GM18505 (cell line): ENCODE measurements at regions not wholly inside any gene's neighbourhood (a gene's known extent, or its start where the extent isn't known, plus 50 kb on each side); places are given as distances from the start of the nearest gene placed in this dataset.

Source experiments
- ATAC-seq: cut with Tn5 transposase; IDR thresholded peaks from one replicate; pipeline ENCODE4 v1.9.1; 2021; ENCODE audit not compliant: unreplicated experiment
- POLR2A ChIP-seq: IDR thresholded peaks from 4 replicates; pipeline ENCODE4 v1.6.1; 2011; ENCODE audit warnings: borderline replicate concordance; ENCODE audit not compliant: insufficient read depth, insufficient read length; ENCODE audit errors: extremely low read depth

DNA sequence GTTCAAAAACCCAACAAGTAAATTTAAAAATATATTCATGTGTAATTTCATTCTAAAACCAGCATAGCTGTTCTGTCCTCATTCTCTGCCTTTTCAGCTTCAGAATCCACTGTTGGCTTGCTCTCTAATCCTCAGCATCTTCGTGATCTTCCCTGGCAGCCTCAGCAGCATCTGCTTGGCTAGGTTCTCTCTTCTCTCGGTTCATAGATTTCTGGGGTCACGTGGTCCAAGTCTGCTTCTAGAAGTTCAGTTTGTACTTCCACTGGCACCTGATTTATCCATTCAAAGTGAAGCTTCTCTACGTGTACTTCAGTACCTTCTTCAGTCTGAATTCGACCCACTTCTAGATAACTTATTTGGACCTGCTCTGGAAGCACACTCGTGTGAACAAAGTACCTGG is 245.7 kb downstream of the EPM2A start:
- no peak for TF ChIP-seq POLR2A
- no peak for ATAC-seq

DNA sequence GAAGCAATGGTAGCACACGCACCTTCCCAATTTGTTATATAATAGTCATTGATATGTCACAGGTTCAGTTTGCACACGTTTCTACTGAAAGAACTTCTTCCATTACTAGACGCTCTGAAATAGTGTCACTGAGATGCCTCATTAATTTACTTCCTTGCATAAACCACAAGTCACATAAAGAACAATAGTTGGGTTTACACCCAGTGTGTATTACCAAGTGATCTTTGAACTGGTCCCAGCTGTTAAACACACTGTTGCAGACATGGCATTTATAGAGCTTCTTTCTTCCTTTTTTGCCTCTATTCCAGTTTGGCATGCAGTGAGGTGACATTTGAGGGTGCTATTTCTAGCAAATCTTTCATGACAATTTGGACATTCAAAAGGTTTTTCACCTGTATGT is 245.3 kb downstream of the EPM2A start:
- ATAC-seq = no peak
- no peak for TF ChIP-seq POLR2A

DNA sequence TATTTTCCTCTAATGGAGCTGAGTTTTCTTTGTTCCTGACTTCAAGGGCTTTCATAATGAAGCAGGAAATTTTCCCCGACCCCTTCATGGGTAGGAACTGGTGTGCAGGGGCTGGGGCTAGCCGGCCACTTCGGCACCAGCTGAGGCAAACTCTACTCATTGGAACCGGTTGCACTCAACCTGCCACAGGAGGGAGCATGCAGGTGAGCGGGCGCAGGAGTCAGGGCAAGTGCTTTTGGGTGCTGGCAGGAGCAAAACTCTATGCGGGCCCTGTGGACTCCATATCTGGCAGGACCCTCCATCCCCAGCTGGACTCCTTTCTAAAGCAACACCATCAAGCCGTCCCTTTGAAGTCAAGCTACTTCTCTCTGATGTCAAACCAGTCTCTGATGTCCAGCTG is 244.2 kb downstream of the EPM2A start:
- TF ChIP-seq POLR2A = no peak

DNA sequence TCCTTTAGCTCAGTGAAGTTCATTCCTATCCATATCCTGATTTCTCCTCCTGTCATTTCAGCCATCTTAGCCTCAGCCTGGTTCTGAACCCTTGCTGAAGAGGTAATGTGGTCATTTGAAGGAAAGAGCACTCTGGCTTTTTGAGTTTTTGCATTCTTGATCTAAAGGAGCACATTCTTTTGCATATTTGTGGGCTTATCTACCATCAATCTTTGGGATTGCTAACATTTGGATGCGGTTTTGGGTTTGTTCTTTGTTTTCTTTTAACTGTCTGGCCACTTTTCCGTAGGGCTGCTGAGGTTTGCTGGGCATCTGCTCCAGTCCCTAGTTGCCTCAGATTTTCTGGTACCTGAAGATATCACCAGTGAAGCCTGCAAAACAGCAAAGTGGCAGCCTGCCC is 238.3 kb downstream of the EPM2A start:
- no peak for ATAC-seq
- TF ChIP-seq POLR2A = no peak

More for the DNA sequence above, 244.2 kb downstream of the EPM2A start:
- no peak for ATAC-seq

DNA sequence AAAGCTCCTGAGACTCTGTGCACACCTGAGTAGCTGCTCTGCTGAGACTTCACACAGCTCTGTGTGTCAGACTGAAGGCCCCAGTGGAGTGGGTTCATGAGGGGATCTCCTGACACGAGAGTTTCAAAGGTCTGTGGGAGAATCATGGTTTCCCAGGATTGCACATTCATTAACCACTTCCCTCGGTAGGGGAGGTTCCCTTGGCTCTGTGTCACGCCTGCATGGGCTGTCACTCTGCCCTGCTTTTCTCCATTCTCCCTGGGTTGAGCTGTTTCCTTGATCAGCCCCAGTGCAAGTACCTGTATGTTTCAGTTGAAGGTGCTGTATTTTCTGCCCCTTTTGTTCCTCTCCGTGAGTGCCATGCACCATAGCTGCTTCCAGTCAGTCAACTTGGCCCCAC is 236.9 kb downstream of the EPM2A start:
- no peak for TF ChIP-seq POLR2A
- ATAC-seq = no peak

DNA sequence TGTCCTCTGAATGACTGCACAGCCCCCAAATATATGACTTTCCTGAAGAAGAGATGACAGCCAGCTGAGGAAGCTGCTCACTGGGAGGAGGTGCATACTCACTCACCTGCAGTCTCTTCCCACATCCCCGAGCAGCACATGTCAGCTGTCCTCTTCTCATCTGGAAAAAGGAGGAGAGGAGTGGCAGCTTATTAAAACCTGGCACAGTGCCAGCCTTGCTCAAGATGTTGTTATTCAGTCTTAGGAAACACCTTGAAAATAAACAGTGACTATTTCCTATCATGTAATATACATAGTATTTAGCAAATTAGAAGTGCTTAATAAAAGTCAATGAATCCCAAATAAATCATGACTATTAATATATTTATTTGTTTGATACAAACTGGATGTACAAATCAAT is 232.9 kb downstream of the EPM2A start:
- no peak for TF ChIP-seq POLR2A
- no peak for ATAC-seq

DNA sequence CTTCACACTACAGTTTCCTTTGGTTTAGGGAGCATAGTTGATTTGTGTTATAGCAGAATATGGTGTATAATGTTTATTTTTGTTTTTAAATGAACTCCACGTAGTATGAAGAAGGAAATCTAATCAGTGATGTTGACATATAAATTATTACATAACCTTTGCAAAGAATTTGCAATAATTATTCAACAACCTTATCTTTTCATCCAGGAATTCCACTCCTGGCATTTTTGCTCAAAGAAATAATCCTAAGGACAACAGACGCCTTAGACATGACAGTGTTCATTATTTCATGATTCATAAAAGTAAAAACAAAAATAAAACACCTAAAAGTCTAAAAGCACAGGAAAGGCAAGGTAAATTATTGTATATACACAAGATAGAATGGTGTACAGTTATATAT is 229.2 kb downstream of the EPM2A start:
- no peak for ATAC-seq
- no peak for TF ChIP-seq POLR2A

DNA sequence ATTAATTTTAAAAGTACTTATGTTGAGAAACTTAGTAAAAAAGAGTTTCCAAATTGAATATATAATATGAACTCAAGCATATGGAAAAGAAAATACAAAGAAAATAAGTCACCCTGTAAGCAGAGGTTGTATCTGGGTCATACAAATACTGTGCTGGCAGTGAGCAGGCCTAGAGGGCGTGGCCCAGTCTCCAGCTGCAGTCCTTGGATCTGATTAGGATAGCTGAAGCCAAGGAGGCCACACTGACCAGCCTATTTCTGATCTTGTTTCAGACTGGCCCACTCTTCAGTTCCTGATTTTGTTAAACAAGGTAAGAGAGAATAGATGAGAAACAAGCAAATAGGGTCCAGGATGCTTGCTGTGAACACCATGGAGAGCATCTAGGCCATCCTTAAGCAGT is 228.8 kb downstream of the EPM2A start:
- no peak for ATAC-seq
- TF ChIP-seq POLR2A = no peak

DNA sequence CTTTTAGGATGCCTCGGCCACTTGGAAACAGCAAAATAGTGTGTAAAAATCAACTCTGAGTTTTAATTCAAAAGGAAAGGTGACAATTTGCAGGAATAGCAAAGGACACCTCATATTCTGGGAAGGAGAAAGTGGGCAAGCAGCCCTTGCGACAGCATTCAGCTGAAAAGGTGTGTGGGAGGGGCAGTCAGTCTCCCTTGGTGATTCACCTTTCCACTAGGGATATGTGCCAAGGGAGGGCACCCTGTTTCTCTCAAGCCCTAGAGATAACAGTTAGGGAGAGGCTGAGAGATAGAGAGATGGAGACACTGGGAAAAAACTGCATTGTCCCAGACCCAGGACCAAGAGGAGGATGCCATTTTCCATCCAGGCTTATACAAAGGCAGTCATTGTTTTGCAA is 228.1 kb downstream of the EPM2A start:
- TF ChIP-seq POLR2A = no peak
- ATAC-seq = no peak

DNA sequence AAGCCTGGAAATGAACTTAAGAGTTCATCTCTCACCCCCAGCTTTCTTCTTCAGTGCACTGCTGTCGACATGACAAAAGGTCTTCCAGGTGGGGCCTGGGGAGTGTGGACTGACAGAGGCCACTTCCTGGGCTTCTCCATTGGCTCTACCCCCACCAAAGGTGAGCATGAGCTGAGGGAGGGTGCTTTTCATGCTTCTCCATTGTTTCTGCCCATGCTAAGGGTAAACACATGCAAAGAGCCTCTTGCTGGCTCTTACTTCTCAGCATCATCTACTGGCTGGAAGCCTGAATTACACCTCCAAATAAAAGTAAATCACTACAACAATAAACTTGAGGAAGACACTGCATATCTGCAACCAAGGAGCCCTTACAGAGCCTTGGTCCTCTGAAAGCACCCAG is 227.2 kb downstream of the EPM2A start:
- ATAC-seq = no peak
- no peak for TF ChIP-seq POLR2A

DNA sequence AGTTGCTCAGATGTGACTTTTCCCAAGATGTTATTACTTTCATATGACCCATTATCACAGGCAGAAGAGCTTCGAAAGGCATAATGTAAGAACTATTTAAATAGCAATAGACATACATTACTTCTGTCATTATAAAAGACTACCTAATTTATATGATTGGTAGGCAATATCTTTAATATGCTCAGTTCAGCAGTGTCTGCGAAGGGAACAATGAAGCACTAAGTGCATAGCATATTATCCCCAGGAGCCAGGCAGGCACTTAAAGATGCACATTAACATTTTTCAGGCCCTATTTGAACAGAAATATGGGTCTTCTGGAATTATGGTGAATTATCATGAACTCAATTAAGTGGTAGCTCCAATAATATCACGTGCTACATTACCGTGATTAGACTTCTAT is 217.8 kb downstream of the EPM2A start:
- no peak for ATAC-seq
- no peak for TF ChIP-seq POLR2A

DNA sequence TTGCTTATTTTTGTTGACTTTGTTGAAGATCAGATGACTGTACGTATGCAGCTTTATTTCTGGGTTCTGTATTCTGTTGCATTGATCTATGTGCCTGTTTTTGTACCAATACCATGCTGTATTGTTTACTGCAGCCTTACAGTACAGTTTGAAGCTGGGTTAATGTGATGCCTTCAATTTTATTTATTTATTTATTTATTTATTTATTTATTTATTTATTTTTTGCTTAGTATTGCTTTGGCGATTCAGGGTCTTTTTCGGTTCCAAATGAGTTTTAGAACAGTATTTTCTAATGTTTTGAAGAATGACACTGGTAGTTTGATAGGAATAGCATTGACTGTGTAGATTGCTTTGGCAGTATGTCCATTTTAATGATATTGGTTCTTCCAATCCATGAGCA is 210.3 kb downstream of the EPM2A start:
- TF ChIP-seq POLR2A = no peak
- ATAC-seq = no peak

DNA sequence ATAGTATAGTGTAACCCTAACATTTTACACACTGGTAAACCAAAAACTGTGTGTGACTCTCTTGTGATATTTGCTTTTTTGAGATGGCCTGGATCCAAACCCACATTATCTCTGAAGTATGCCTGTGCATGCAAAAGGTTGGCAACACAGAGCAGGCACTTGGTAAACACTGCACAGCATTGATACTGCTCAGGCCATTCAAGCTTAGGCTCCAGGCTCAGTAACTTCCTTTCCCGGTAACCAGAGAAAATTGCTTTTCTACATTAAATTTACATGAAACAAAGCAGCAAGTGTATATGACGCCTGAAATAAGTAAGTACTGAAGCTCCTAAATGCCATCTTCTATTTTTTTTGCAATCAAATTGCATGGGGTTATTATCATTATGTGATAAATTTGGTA is 205.7 kb downstream of the EPM2A start:
- TF ChIP-seq POLR2A = no peak
- ATAC-seq = no peak

DNA sequence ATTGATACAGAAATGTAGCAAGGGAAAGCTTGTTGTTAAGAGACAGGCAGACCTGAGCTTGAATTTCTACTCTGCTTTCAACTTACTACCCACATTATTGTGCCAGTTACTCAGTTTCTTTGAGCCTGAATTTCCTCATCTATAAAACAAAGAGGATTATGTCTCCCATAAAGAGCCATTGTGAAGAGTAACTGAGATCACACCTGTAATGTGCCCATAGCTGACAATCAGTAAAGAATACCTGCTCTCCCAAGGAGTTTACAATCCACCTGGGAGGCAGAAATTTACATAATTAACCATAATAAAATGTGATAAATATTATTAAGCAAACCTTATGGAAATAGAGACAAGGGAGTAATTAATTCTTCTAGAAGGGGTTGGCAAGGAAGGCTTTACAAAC is 204.9 kb downstream of the EPM2A start:
- TF ChIP-seq POLR2A = no peak
- ATAC-seq = no peak

DNA sequence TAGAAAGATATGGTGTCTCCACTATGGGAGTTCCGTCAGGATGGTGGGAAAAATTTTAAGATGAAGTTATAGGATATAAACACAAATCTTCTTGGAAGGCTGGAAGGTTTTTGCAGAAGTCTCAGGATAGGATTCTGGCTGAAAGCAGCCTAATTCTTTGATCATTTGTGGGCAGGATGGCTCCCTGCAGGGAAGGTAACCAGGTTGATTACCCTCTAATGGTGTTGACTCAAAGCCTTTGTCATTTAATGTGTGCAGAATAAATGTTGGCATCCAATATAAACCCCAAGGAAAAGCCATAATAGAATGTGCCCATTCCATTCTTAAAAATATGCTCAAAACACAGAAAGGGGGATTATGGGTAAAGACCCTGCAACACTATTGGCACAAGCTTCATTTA is 204.3 kb downstream of the EPM2A start:
- TF ChIP-seq POLR2A = no peak
- no peak for ATAC-seq
